ENCODE measurements at regions not wholly inside any gene's neighbourhood (a gene's known extent, or its start where the extent isn't known, plus 50 kb on each side); places are given as distances from the start of the nearest gene placed in this dataset.
"Not testable (repeated sequence)": the region's sequence is repeated elsewhere in the genome, so short reads cannot be mapped to it uniquely, and the experiment has no call there.

- DNase-seq (ENCODE audit: insufficient read length, low spot score) (no peak), FAIRE-seq (no peak)
- no peak for TF ChIP-seq POLR2A (IDR thresholded peaks at IDR 0.05; ENCODE audit: low read depth, low read length)
Observed at GRCh38 chr13:27327633-27328032, 57.0 kb downstream of the RASL11A start.

DNA sequence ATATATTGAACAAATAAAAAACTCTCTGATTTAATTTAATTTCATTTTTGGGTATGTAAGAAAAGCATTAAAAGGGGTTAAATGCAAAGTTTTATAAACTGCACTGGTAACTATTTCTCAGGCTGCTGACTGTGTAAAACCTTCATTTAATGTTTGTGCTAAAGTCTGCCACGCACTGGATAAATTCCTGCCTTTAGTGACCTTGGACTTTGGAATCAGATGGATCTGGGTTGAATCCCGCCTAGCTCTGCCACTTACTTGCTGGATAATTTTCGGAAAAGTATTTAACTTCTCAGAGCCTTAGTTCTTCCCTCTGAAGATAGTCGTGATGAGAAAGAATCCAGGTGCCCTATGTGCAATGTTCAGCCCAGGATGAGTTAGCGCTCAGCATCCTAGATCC is 58.6 kb downstream of the RASL11A start:
- FAIRE-seq (no peak), DNase-seq (ENCODE audit: insufficient read length, low spot score) (no peak)
- TF ChIP-seq POLR2A (IDR thresholded peaks at IDR 0.05; ENCODE audit: low read depth, low read length), result no peak

DNA sequence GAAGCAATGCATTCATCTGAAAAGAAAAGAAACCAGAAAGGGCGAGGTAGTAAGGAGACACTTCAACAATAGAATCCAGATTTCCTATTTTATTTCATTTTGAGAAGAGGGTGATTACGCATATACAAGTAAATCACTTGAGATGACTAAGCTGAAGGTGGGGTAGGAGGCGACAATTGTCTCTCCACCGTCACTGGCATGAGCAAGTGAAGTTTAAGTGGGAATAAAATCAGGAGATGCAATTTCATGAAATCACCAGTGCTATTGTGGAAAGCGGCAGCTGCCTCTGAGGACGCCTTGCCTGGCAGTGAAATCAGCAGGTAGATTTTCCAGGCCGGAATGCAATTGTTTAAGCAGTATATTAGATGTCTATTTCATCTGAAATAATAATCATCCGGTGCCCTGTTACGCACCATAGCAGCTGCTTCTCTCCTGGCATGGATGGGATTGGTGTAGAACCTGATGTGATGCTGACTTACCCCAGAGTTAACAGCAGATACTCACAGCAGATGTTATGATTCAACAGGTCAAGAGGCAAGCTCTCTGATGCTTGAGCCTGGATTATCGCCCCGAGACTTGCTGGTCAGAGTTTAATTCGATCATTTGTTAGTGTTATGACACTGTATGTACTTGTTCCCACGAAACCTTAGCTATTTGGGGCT is 64.3 kb downstream of the RASL11A start:
- no peak for TF ChIP-seq POLR2A (IDR thresholded peaks at IDR 0.05; ENCODE audit: low read depth, low read length)
- DNase-seq (ENCODE audit: insufficient read length, low spot score), result no peak
- no peak for FAIRE-seq

DNA sequence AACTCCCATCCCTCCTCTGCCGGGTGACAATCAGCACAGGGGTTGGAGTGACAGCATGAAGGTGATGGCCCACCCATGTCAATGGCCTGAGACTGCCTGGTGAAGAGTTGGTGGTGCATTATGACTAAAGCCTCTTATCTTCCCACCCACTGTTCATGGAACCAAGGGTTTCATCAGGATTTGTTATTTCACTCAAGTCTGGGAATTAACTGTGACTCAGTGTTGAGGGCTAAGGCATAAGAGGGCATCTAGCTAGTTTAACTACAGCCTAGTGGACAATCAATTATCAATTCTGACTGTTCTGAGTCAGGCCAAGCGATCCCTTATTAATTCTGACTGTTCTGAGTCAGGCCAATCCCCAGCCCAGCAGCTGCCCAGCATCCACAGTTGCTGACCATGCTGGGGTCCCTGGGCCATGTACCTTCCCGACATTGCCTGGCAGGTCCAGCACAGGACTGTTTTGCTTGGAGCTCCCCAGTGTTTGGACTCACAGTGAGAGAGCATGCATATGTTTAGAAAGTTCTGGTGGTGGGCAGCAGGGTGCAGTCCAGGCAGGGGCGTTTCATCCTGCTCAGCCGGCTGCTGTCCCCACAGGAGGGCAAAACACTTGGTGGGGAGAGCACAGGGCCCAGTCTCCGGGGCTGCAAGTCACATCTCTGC is 65.5 kb downstream of the RASL11A start:
- no peak for TF ChIP-seq POLR2A (IDR thresholded peaks at IDR 0.05; ENCODE audit: low read depth, low read length)
- DNase-seq (ENCODE audit: insufficient read length, low spot score) (no peak), FAIRE-seq (no peak)

- DNase-seq (ENCODE audit: insufficient read length, low spot score) (no peak), FAIRE-seq (no peak)
- TF ChIP-seq POLR2A (IDR thresholded peaks at IDR 0.05; ENCODE audit: low read depth, low read length), result no peak
Observed at GRCh38 chr13:27338207-27338606, 67.6 kb downstream of the RASL11A start.

DNA sequence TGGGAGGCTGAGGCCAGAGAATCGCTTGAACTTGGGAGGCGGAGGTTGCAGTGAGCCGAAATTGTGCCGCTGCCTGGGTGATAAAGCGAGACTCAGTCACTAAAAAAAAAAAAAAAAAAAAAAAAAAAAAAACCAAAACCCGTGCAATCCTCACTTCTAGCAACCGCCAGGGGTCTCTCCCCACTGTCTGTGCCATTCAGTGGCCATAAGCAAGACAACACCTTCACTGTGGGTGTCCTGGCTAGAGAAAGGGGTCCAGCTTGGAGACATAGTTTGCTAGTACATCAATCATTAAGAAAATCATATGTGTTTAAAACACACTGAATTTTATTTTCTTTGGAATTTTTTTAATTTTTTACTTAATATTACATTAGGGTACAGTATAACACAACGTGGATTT is 68.2 kb downstream of the RASL11A start:
- DNase-seq (ENCODE audit: insufficient read length, low spot score) (no peak), FAIRE-seq (no peak)
- TF ChIP-seq POLR2A (IDR thresholded peaks at IDR 0.05; ENCODE audit: low read depth, low read length), result no peak

- DNase-seq (ENCODE audit: insufficient read length, low spot score) (no peak), FAIRE-seq (no peak)
- no peak for TF ChIP-seq POLR2A (IDR thresholded peaks at IDR 0.05; ENCODE audit: low read depth, low read length)
Observed at GRCh38 chr13:27339299-27339698, 68.7 kb downstream of the RASL11A start.

DNA sequence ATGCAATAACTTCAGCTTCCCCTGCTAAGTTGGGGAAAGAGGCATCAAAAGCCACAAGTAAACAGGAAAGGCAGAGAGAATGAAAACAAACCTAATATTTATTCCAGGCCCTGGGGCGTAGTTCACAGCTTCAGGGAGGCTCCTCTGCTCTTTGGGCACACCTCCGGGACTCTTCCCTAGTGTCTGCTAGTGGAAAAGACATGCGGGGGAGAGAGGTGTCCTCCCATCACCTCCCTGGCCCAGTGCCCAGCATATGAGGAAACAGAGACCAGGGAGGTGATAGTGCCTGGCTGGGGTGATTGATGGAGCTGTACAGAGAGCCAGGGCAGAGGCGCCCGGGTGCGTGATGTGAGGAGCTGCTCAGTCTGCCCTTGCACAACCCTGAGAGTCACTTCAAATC is 71.0 kb downstream of the RASL11A start:
- FAIRE-seq (no peak), DNase-seq (ENCODE audit: insufficient read length, low spot score) (no peak)
- no peak for TF ChIP-seq POLR2A (IDR thresholded peaks at IDR 0.05; ENCODE audit: low read depth, low read length)

DNA sequence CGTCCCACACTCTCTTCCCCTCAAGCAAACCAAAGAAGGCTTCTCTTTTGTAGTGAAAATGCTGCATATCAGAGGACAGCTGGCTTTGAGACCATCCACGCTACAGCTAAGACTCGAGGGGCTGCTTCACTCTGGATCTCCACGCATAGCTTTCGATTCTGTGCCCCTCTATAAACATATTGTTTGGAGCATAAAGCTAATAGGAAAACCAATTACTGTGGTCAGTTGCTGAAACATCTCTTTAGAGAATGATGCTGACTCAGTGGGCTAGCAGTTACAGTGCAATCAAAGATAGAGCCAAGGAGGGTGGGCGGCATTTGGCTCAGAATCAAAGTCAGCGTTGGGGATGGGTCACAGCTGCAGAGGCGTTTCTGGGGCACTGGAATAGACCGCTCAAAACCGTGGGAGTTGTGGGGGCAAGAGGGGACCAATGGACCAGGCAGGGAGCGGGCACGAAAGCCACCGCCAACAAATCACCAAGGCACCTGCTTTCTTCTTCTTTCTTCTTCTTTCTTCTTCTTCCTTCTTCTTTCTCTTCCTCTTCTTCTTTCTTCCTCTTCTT is 76.7 kb downstream of the RASL11A start:
- DNase-seq (ENCODE audit: insufficient read length, low spot score) (no peak), FAIRE-seq (no peak)
- TF ChIP-seq POLR2A (IDR thresholded peaks at IDR 0.05; ENCODE audit: low read depth, low read length), result no peak

DNA sequence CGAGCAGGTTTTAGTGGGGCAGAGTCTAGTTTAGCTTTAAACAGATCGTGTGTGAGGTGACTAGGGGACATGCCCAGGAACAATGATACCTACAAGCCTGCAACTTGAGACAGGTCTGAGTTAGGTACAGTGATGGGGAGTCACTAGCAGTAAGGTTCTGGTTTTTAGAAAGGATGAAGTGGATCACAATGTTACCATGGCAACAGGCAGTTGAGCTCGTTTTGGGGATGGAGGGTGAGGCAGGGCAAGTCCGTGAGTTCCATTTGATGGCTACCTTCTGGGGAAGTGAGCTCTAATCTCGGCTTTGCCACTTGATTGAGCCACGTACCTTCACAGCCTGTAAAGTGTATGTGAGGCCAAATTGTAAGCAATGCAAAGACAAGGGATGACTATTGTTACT is 76.0 kb upstream of the GTF3A start:
- FAIRE-seq (no peak), DNase-seq (ENCODE audit: insufficient read length, low spot score) (no peak)
- TF ChIP-seq POLR2A (IDR thresholded peaks at IDR 0.05; ENCODE audit: low read depth, low read length), result no peak

GRCh38 chr13:27349458-27349857 is 75.0 kb upstream of the GTF3A start:
- TF ChIP-seq POLR2A (IDR thresholded peaks at IDR 0.05; ENCODE audit: low read depth, low read length), result no peak
- DNase-seq (ENCODE audit: insufficient read length, low spot score) (no peak), FAIRE-seq (no peak)

DNA sequence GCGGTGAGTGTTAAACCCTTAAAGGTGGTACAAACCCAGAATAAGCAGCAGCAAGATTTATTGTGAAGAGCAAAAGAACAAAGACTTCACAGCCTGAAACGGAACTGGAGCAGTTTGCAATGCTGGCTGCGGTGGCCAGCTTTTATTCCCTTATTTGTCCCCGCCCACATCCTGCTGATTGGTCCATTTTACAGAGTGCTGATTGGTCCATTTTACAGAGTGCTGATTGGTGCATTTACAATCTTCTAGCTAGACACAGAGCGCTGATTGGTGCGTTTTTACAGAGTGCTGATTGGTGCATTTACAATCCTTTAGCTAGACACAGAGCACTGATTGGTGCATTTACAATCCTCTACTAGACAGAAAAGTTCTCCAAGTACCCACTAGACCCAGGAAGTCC is 73.6 kb upstream of the GTF3A start:
- FAIRE-seq, result not testable (repeated sequence)

GRCh38 chr13:27352698-27353097 is 71.7 kb upstream of the GTF3A start:
- no peak for TF ChIP-seq POLR2A (IDR thresholded peaks at IDR 0.05; ENCODE audit: low read depth, low read length)
- no peak for DNase-seq (ENCODE audit: insufficient read length, low spot score)
- no peak for FAIRE-seq

More for the DNA sequence above, 73.6 kb upstream of the GTF3A start:
- DNase-seq (ENCODE audit: insufficient read length, low spot score), result not testable (repeated sequence)

GRCh38 chr13:27353166-27353583 is 71.2 kb upstream of the GTF3A start:
- no peak for FAIRE-seq
- TF ChIP-seq POLR2A (IDR thresholded peaks at IDR 0.05; ENCODE audit: low read depth, low read length), result no peak
- peak; percentile 56 for DNase-seq (ENCODE audit: insufficient read length, low spot score)

DNA sequence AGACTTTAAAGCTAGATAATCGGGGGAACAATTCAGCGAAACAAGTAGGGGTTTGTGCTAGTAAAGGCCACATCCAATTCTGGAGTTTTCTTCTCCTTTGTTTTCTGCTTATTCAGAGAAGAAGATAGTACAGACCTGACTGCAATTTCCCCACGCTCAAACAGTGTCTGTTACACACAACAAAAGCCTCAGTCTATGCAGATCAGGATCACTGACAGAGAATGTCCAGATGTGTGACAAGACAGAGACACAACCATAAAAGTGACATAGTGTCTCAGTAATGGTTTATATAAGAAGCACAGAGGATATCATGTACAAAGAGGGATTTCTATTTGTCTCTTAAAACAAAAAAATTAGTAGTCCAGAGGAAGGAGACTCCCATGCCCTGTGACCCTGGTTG is 70.7 kb upstream of the GTF3A start:
- FAIRE-seq (no peak), DNase-seq (ENCODE audit: insufficient read length, low spot score) (no peak)
- TF ChIP-seq POLR2A (IDR thresholded peaks at IDR 0.05; ENCODE audit: low read depth, low read length), result no peak

Measured in H54 (cell line).